Sigmoid colon (tissue), 6 donors: ENCODE measurements at regions not wholly inside any gene's neighbourhood (a gene's known extent, or its start where the extent isn't known, plus 50 kb on each side); places are given as distances from the start of the nearest gene placed in this dataset.

Experiments used
- DNase-seq: peaks from one replicate; pipeline ENCODE4 v3.0.0-alpha.2; 2019
- H3K27ac ChIP-seq, 4 donors: fragments of 200-600 bp; sonication (generic); one replicate each; pipeline ENCODE4 v1.5.1; 2016 to 2019; ENCODE audit warnings: mild to moderate bottlenecking in 1 of 4
- H3K27me3 ChIP-seq, 3 donors: fragments of 200-600 bp; sonication (generic); one replicate each; pipeline ENCODE4 v1.5.1; 2019; ENCODE audit warnings: mild to moderate bottlenecking in 1 of 3
- H3K36me3 ChIP-seq, 4 donors: fragments of 200-600 bp; sonication (generic); one replicate each; pipeline ENCODE4 v1.5.1; 2016 to 2019
- H3K4me1 ChIP-seq, 4 donors: fragments of 200-600 bp; sonication (generic); one replicate each; pipeline ENCODE4 v1.5.1; 2017 to 2019
- H3K4me3 ChIP-seq, 4 donors: fragments of 200-600 bp; sonication (generic); one replicate each; pipeline ENCODE4 v1.5.1; 2017 to 2019; ENCODE audit warnings: mild to moderate bottlenecking in 2 of 4, moderate library complexity in 1 of 4
- H3K9me3 ChIP-seq, 4 donors: fragments of 200-600 bp in 3 of 4; sonication (generic) in 3 of 4; one replicate each; pipeline versions ENCODE4 v1.5.1 to v1.6.1; 2013 to 2019
- CTCF ChIP-seq, 4 experiments: fragments of 450-650 bp in 3 of 4; fragments of 200-600 bp in 1 of 4; IDR thresholded peaks; one replicate each; pipeline ENCODE4 v1.5.1; 2016 to 2019; ENCODE audit warnings: antibody characterized with exemption in 4 of 4, mild to moderate bottlenecking in 3 of 4, moderate library complexity in 2 of 4
- EP300 ChIP-seq, 4 donors: sonication (generic); formaldehyde crosslinking; IDR thresholded peaks; one replicate each; pipeline ENCODE4 v1.6.1; 2017; ENCODE audit warnings: antibody characterized with exemption in 4 of 4
- POLR2A ChIP-seq, 2 donors: fragments of 450-650 bp; IDR thresholded peaks; one replicate each; pipeline ENCODE4 v1.6.1; 2016; ENCODE audit warnings: antibody characterized with exemption in 2 of 2, mild to moderate bottlenecking in 2 of 2, moderate library complexity in 2 of 2
- POLR2AphosphoS5 ChIP-seq, 4 donors: sonication (generic); formaldehyde crosslinking; IDR thresholded peaks; one replicate each; pipeline ENCODE4 v1.6.1; 2017; ENCODE audit warnings: antibody characterized with exemption in 4 of 4
- WGBS, 2 donors: extraction: QIAGEN DNeasy Blood & Tissue Kit; methylation state at CpG; one replicate each; pipeline ENCODE4 v1.1.7; 2013; 5-methylcytosine and 5-hydroxymethylcytosine counted together
- intact Hi-C: fragments of 100-400 bp; cut with DNase I; formaldehyde crosslinking; loops from one replicate; pipeline ENCODE4 v1.15.1; 2023
- donor health status: healthy with polysubstance abuse.
- donor health status: healthy.

- DNase-seq = no peak
- intact Hi-C loops = no loop called here
- Histone ChIP-seq H3K4me1 (no peaks in the 10 kb centered on the region), H3K9me3 (no peaks in the 10 kb centered on the region), H3K4me3 (no peak overlapping the region), H3K27ac (no peak overlapping the region), H3K27me3 (no peaks in the 10 kb centered on the region), H3K36me3 (no peaks in the 10 kb centered on the region)
- TF ChIP-seq POLR2AphosphoS5 (IDR thresholded peaks at IDR 0.05) (no peak), EP300 (IDR thresholded peaks at IDR 0.05) (no peak), CTCF (IDR thresholded peaks at IDR 0.05) (no peak), POLR2A (IDR thresholded peaks at IDR 0.05) (no peak)
These were observed 1744.9 kb downstream of the NCAM2 start for GRCh38 chr21:22743085-22743484.

DNA sequence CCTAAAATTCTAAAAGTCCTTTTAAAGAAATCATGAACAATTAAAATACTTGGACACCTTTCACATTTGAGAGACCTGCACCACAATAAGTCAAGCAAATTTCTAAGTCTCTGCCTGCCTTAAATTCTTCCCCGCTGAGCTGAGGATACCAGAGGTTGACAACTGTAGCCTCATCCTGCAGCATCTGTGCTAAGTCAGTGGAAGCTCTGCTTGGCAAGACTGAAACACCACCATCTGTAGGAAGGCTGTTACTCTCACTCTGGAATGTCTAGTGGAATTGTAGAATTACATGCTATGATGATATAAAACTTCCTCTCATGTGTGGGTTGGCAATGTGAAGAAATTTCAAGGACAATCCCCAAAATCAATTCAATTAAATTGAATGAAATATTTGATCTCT, 1756.5 kb downstream of the NCAM2 start:
- H3K4me1 ChIP-seq = no peaks in the 10 kb centered on the region
- DNase-seq = no peak
- no peaks in the 10 kb centered on the region for H3K27me3 ChIP-seq
- TF ChIP-seq POLR2AphosphoS5 (IDR thresholded peaks at IDR 0.05) (no peak), CTCF (IDR thresholded peaks at IDR 0.05) (no peak), EP300 (IDR thresholded peaks at IDR 0.05) (no peak), POLR2A (IDR thresholded peaks at IDR 0.05) (no peak)
- H3K4me3 ChIP-seq = no peak overlapping the region
- WGBS, 2 donors = 65 to 80% methylated on average over 1 of the region's 1 CpG
- H3K27ac ChIP-seq = no peak overlapping the region
- H3K9me3 ChIP-seq = no peaks in the 10 kb centered on the region
- intact Hi-C loops = no loop called here
- H3K36me3 ChIP-seq = no peaks in the 10 kb centered on the region

- DNase-seq = no peak
- Histone ChIP-seq H3K9me3 (no peaks in the 10 kb centered on the region), H3K4me1 (no peaks in the 10 kb centered on the region), H3K36me3 (no peaks in the 10 kb centered on the region), H3K27me3 (no peaks in the 10 kb centered on the region), H3K27ac (no peak overlapping the region), H3K4me3 (no peak overlapping the region)
- TF ChIP-seq POLR2A (IDR thresholded peaks at IDR 0.05) (no peak), CTCF (IDR thresholded peaks at IDR 0.05) (no peak), EP300 (IDR thresholded peaks at IDR 0.05) (no peak), POLR2AphosphoS5 (IDR thresholded peaks at IDR 0.05) (no peak)
- intact Hi-C loops = no loop called here
- whole genome bisulfite sequencing, 2 donors = 93 to 97% methylated on average over 1 of the region's 1 CpG
These were observed 1760.3 kb downstream of the NCAM2 start for GRCh38 chr21:22758478-22758877.

- no peak overlapping the region for H3K4me3 ChIP-seq
- intact Hi-C loops = no loop called here
- H3K36me3 ChIP-seq = no peaks in the 10 kb centered on the region
- no peak for DNase-seq
- no peaks in the 10 kb centered on the region for H3K27me3 ChIP-seq
- peaks cover 0 to 2% (median 0%) of the 10 kb centered on the region in 4 donors for H3K9me3 ChIP-seq
- H3K4me1 ChIP-seq = no peaks in the 10 kb centered on the region
- H3K27ac ChIP-seq = no peak overlapping the region
- WGBS, 2 donors = 80 to 81% methylated on average over 2 of the region's 2 CpGs
- TF ChIP-seq CTCF (IDR thresholded peaks at IDR 0.05) = no peak
- TF ChIP-seq POLR2AphosphoS5 (IDR thresholded peaks at IDR 0.05) = no peak
- no peak for TF ChIP-seq EP300 (IDR thresholded peaks at IDR 0.05)
- no peak for TF ChIP-seq POLR2A (IDR thresholded peaks at IDR 0.05)
These were observed 1764.3 kb downstream of the NCAM2 start for GRCh38 chr21:22762463-22762862.

- Histone ChIP-seq H3K4me1 (no peaks in the 10 kb centered on the region), H3K27me3 (no peaks in the 10 kb centered on the region), H3K9me3 (peaks cover 0 to 2% (median 0%) of the 10 kb centered on the region in 4 donors), H3K4me3 (no peak overlapping the region), H3K27ac (no peak overlapping the region), H3K36me3 (no peaks in the 10 kb centered on the region)
- intact Hi-C loops = no loop called here
- TF ChIP-seq POLR2A (IDR thresholded peaks at IDR 0.05) (no peak), POLR2AphosphoS5 (IDR thresholded peaks at IDR 0.05) (no peak), CTCF (IDR thresholded peaks at IDR 0.05) (no peak), EP300 (IDR thresholded peaks at IDR 0.05) (no peak)
- DNase-seq = no peak
- WGBS, 2 donors = 70 to 75% methylated on average over 3 of the region's 3 CpGs
These were observed 1765.2 kb downstream of the NCAM2 start for GRCh38 chr21:22763442-22763841.
